Glomerular endothelial cell (primary cell): ENCODE measurements at regions not wholly inside any gene's neighbourhood (a gene's known extent, or its start where the extent isn't known, plus 50 kb on each side); places are given as distances from the start of the nearest gene placed in this dataset.

Source experiments
- DNase-seq: peaks from one replicate; pipeline ENCODE4 v3.0.0-alpha.2; 2011; ENCODE audit warnings: low read depth, low spot score; ENCODE audit errors: extremely low read depth

GRCh38 chr5:111676926-111677415 is 80.0 kb downstream of the NREP start:
- DNase-seq = no peak

DNA sequence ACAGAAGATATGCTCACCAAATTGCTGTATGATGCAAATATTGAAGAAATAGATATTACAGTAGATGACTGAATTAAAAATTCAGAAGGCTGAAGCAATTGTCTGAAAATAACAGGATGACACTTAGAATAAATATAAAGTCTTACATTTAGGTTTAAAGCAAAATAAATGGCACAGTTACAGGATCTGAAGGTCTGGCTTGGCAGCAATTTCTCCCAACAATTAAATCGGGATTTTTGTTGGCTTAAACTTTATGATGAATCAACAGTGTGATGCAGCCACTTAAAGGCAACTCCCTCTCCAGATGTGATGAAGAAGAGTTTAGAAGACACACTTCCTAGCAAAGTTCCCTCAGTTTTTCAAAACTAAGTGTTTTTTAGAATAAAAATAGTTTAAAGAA is 80.5 kb downstream of the NREP start:
- no peak for DNase-seq

DNA sequence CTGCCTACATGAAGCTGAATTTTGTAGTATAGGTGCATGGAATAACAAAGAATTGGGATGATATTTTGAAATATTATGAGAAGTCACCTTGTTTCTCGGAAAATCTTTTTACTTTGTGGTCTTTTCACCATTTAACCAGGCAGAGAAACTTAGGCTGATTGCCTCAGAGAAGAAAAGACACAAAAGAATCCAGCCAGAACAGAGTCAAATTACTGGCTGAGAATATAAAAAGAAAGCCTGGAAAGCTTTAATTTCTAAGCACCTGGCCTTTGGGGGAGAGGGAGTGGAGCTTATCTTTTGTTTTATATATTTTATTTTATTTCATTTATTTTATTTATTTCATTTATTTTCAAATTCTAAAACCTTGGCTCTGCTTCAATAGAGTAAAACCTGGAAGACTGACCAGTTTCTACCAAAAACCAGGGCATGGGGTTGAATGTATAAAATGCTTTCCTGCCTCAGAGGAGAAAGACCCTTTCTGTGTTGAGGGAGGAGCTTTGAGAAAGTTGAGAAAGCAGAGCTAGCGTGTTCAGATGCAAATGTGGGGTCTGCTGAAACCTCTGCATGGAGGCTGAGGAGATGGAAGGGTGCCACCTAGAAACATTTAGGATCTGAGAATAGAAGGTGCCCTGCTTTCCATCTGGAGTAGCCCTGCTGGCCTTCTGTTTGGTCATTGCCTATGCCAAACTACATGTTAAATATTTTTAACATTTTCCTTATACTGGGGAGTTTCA is 81.6 kb downstream of the NREP start:
- no peak for DNase-seq

- DNase-seq = no peak
Observed at GRCh38 chr5:111673891-111674626, 82.9 kb downstream of the NREP start.

GRCh38 chr5:111672099-111672498 is 84.9 kb downstream of the NREP start:
- no peak for DNase-seq

GRCh38 chr5:111670826-111671492 is 86.0 kb downstream of the NREP start:
- DNase-seq = no peak

- DNase-seq = no peak
Observed at GRCh38 chr5:111668477-111669414, 88.2 kb downstream of the NREP start.

GRCh38 chr5:111667128-111667736 is 89.8 kb downstream of the NREP start:
- no peak for DNase-seq

DNA sequence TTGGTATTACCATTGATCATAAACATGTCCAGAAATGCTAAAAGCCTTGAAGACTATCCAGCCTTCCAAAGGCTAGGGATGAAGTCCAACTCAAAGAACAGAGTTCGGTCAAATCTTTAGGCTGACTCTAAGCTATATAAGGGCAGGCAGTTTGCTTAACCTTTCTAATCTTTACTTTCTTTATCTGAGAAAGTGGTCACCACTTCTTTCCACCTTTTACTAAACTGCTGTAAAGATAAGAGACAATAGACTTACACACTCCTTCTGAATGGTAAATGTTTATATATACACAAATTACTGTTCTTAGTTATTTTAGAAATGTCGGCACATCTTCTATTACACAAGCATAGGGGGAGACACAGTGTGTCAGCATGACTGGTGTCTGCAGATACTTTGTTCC is 100.4 kb downstream of the NREP start:
- DNase-seq = no peak

DNA sequence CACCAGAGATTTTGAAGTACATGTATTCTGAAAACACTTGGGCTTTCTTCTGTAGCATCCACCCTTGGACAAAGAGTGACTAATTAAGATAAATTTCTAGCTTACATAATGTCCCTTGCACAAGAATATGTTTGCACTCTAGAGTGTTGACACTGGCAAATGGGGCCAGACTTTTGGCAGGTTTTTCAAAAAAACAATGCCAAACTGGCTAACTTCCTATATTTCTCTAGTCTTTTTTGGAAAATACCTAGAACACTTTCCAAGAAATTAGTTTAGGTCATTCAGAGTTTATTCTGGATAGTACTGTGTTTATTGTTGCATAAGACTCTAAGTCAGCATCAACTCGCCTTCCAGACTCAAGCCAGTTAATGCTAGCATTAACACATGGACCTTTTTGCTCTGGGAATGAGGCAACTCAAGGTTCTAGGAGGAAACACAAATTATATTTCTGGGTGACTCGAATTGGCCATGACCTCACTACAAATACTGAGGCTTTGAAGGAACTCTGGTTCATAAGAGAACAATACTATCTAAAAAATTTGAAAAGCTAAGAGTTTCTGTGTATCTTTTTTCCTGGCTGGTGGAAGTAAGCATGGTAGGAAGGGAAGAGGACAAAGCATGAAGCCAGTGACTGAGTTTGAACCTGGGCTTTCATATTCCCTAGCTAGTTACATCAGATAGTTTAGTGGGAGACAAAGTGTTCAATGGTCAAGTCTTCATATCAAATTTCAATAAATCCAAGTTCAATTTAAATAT is 101.6 kb downstream of the NREP start:
- DNase-seq = no peak

GRCh38 chr5:111653408-111653807 is 103.6 kb downstream of the NREP start:
- no peak for DNase-seq

DNA sequence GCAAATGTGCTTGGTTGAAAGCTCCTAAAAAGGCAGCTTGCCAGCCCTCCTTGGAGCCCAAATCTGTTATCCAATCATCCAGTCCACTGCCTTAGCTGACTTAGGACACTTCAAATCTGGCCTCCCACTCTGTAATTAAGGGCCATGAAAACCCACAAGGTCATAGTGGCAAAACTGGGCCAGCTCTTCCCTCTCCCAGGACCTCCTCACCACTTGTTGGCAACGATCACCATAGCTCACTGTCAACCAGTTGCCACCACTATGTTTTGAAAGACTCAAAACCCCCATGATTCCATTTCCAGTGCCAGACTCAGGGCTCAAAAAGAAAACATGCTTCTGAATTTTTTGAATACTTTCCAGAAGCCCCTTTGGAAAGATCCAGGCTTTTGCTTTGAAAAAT is 107.5 kb downstream of the NREP start:
- no peak for DNase-seq

DNA sequence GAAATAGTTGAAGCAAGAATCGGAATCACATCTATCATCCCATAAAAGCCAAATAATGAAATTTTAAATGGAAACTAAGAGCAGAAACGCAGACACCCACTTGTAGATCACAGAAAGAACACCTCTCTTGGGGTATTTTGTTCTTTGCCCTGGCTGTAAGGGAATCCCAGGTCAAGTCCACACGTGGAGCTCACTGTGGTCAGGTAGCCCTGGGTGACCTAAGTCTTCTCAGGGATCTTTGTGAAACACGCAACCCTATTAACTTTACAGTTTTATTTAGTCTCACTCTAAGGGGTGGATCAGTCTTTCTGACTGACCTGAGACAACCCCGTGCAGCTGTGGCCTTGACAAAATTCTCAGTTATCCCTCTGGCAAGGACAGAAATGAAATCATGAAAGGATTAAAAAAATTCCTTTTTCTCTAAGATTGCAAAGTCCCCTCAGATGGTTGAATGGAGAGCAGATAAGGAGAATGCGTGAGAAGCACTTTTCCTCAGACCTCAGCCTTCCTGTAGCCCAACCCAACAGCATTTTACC is 111.6 kb downstream of the NREP start:
- no peak for DNase-seq

GRCh38 chr5:111643499-111643898 is 113.5 kb downstream of the NREP start:
- no peak for DNase-seq

DNA sequence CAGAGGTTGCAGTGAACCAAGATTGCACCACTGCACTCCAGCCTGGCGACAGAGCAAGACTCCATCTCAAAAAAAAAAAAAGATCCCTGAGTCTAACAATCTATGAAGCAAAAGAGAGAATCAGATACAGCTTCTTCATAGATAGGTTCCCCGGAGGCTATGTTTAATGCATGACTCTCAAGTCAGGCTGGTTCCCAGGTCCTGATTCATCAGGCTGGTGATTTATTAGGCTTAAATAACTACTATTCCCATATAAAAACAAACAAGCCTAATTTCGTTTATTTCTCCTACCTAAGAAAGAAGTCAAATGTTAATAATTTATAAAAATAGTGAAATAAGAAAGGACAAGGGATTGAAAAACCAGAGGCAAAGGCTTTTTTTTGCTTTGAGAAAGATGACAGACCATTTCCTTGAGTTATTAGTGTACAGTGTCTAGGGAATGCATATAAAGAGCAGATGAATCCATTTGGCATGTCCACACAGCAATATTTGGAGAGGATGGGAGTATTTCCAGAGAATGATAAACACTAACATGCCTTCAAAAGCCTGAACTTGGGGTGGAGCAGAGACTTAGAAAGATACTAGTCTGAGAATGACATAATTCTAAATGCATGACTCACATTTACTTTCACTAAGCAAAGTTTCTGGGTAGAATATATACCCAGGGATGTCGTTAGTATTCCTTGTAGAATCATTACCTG is 115.3 kb downstream of the NREP start:
- DNase-seq = no peak

- no peak for DNase-seq
Observed at GRCh38 chr5:111639912-111640311, 117.1 kb downstream of the NREP start.

DNA sequence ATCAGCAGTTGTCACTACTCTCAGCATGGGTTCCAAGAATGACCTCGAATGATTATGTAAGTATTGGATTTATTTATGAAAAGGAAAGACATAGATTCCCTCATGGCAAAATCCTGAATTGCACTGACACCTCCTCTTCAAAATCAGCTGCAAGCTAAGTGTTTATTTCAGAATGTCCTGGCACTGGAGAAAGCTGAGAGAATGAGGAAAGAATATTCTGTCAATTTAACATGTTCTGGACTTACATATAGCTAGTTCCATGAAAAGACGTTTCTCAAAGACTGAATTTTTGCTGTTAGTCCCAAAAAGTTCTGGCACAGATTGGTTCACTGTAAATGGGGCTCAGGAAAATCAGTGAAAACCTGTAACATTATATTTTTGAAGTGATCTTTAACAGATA is 120.3 kb downstream of the NREP start:
- DNase-seq = no peak

DNA sequence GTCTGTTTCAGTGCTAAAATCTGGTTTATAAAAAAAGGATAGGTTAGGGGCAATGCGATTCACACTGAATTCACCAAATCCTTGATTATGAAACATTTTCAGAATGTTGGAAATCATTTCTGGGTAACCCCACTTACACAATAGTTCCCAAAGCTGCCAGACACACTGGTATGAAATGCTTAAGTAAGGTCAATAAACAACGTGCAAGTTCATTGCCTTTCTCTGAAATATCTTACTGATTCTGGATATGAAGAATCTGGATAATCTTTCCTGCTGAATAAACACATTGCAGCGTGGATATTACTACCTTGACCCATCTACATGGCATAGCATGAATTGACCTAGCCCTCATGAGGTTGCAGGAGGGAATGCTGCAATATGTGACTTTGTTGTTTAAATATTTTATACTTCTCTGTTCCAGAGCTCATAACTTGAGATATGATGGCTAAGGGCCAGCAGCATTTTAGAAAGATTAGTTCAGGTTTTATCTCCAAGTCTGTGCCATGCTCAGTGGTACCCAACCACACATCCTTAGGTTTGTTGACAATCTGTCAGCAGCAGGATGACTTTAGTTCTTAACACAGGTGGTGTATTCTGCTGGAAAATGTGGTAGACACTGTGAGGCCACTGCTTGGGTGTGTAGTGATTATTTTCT is 121.0 kb downstream of the NREP start:
- DNase-seq = no peak
